ENCODE measurements at regions not wholly inside any gene's neighbourhood (a gene's known extent, or its start where the extent isn't known, plus 50 kb on each side); places are given as distances from the start of the nearest gene placed in this dataset.

DNA sequence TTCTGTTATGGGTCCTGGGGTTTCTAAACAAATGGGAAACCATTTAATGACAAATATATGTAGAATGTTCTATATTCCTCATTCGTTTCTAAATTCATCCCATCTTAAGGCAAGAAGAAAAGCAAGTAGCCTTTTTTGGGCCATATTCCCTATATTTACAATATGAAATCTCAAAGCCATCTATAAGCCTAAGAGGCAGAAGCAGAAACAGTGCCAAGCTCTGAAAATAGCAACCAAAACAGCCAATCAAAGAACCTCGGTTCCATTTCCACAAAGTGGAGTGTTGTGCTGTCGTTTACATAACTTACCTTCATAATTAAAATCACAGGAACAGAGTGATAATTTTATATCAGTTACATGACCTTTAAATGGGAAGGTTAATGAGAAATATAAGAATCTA, 330.6 kb upstream of the GATB start:
- 93 to 98% methylated on average over 2 to 3 of the region's 3 CpGs for WGBS, 2 experiments

GRCh38 chr4:152090543-152090942, 329.7 kb upstream of the GATB start:
- Histone ChIP-seq H3K36me3 (ENCODE audit: control insufficient read depth, insufficient read depth, low read length) (no peaks in the 10 kb centered on the region), H3K9me3 (ENCODE audit: control insufficient read depth, low read length) (no peaks in the 10 kb centered on the region), H3K27me3 (ENCODE audit: control insufficient read depth, insufficient read depth, low read length, poor library complexity, severe bottlenecking) (no peaks in the 10 kb centered on the region), H3K27ac (ENCODE audit: insufficient read depth, low read depth, low read length, poor library complexity, severe bottlenecking) (no peak overlapping the region), H3K4me1 (ENCODE audit: control insufficient read depth, insufficient read depth, low read length) (no peaks in the 10 kb centered on the region), H3K4me3 (ENCODE audit: insufficient read depth, low read depth, low read length) (no peak overlapping the region)
- WGBS, 2 experiments: 93 to 95% methylated on average over 8 of the region's 8 CpGs

More for the DNA sequence above, 330.6 kb upstream of the GATB start:
- H3K4me1 ChIP-seq (ENCODE audit: control insufficient read depth, insufficient read depth, low read length): no peaks in the 10 kb centered on the region
- H3K4me3 ChIP-seq (ENCODE audit: insufficient read depth, low read depth, low read length): no peak overlapping the region
- no peak overlapping the region for H3K27ac ChIP-seq (ENCODE audit: insufficient read depth, low read depth, low read length, poor library complexity, severe bottlenecking)
- H3K9me3 ChIP-seq (ENCODE audit: control insufficient read depth, low read length): no peaks in the 10 kb centered on the region
- no peaks in the 10 kb centered on the region for H3K36me3 ChIP-seq (ENCODE audit: control insufficient read depth, insufficient read depth, low read length)
- no peaks in the 10 kb centered on the region for H3K27me3 ChIP-seq (ENCODE audit: control insufficient read depth, insufficient read depth, low read length, poor library complexity, severe bottlenecking)

DNA sequence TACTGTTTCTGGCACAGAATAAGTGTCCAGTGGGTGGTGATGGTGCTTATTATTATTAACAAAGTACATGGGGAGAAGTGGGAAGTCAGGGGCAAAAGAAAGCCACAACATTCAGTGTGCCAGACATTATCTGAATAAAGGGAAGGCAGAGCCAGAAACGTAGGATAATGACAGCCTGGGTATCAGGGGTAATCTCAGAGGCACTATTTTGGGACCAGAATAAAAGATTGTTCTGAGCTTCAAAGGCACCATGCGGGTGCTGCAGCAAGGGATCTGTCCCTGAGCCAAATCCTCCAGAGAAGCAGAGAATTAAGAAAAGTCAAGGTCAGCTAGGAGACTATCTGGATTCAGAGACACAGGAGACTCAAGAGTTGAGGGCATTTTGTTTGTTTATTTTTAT, 328.8 kb upstream of the GATB start:
- Histone ChIP-seq H3K36me3 (ENCODE audit: control insufficient read depth, insufficient read depth, low read length) (no peaks in the 10 kb centered on the region), H3K27me3 (ENCODE audit: control insufficient read depth, insufficient read depth, low read length, poor library complexity, severe bottlenecking) (no peaks in the 10 kb centered on the region), H3K27ac (ENCODE audit: insufficient read depth, low read depth, low read length, poor library complexity, severe bottlenecking) (no peak overlapping the region), H3K4me1 (ENCODE audit: control insufficient read depth, insufficient read depth, low read length) (no peaks in the 10 kb centered on the region), H3K4me3 (ENCODE audit: insufficient read depth, low read depth, low read length) (no peak overlapping the region), H3K9me3 (ENCODE audit: control insufficient read depth, low read length) (no peaks in the 10 kb centered on the region)
- WGBS, 2 experiments: 84 to 87% methylated on average over 2 of the region's 2 CpGs

DNA sequence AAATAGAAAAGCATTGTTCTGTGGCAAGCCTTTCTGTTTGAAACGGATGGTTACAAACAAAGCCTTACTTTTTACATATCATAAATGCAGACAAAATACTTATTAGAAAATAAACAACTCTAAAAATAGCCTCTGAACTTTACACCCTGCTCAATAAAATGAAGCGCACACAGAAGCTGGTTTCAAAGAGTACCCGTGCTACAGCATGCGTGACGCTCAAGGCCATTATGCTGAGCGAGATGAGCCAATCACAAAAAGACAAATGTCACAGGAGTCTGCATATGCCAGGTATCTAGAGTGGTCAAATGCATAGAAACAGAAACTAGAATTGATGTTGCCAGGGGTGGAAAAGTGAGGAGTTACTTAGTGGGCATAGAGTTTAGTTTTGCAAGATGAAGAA, 326.5 kb upstream of the GATB start:
- Histone ChIP-seq H3K36me3 (ENCODE audit: control insufficient read depth, insufficient read depth, low read length) (no peaks in the 10 kb centered on the region), H3K27me3 (ENCODE audit: control insufficient read depth, insufficient read depth, low read length, poor library complexity, severe bottlenecking) (no peaks in the 10 kb centered on the region), H3K27ac (ENCODE audit: insufficient read depth, low read depth, low read length, poor library complexity, severe bottlenecking) (no peak overlapping the region), H3K4me3 (ENCODE audit: insufficient read depth, low read depth, low read length) (no peak overlapping the region), H3K4me1 (ENCODE audit: control insufficient read depth, insufficient read depth, low read length) (no peaks in the 10 kb centered on the region), H3K9me3 (ENCODE audit: control insufficient read depth, low read length) (no peaks in the 10 kb centered on the region)
- WGBS, 2 experiments: 93 to 95% methylated on average over 6 of the region's 6 CpGs

DNA sequence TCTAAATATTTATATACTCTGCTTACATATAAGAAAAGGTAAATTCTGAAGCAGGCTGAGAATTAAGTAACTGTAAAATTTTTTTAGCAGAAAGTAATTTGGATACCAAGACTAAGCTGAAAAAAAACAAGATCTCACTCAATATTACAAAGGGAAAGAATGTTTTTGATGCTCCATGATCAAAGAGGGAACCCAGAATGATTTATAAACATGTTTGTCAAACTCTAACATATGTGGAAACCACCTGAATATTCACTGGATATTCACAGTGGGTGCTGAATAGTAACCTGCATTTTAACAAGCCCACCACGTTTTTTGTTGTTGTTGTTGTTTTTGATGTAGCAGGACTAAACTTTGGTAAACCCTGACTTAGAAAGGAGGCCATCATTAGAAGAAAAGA, 324.9 kb upstream of the GATB start:
- Histone ChIP-seq H3K9me3 (ENCODE audit: control insufficient read depth, low read length) (no peaks in the 10 kb centered on the region), H3K4me3 (ENCODE audit: insufficient read depth, low read depth, low read length) (no peak overlapping the region), H3K36me3 (ENCODE audit: control insufficient read depth, insufficient read depth, low read length) (no peaks in the 10 kb centered on the region), H3K27me3 (ENCODE audit: control insufficient read depth, insufficient read depth, low read length, poor library complexity, severe bottlenecking) (no peaks in the 10 kb centered on the region), H3K27ac (ENCODE audit: insufficient read depth, low read depth, low read length, poor library complexity, severe bottlenecking) (no peak overlapping the region), H3K4me1 (ENCODE audit: control insufficient read depth, insufficient read depth, low read length) (no peaks in the 10 kb centered on the region)
- 48% methylated on average over 1 of the region's 1 CpG; no CpG with 5 or more reads in 1 of the 2 experiments for WGBS, 2 experiments

- H3K4me1 ChIP-seq (ENCODE audit: control insufficient read depth, insufficient read depth, low read length): no peaks in the 10 kb centered on the region
- H3K9me3 ChIP-seq (ENCODE audit: control insufficient read depth, low read length): no peaks in the 10 kb centered on the region
- H3K4me3 ChIP-seq (ENCODE audit: insufficient read depth, low read depth, low read length): no peak overlapping the region
- 91 to 93% methylated on average over 6 of the region's 6 CpGs for WGBS, 2 experiments
- no peaks in the 10 kb centered on the region for H3K36me3 ChIP-seq (ENCODE audit: control insufficient read depth, insufficient read depth, low read length)
- no peak overlapping the region for H3K27ac ChIP-seq (ENCODE audit: insufficient read depth, low read depth, low read length, poor library complexity, severe bottlenecking)
- no peaks in the 10 kb centered on the region for H3K27me3 ChIP-seq (ENCODE audit: control insufficient read depth, insufficient read depth, low read length, poor library complexity, severe bottlenecking)
Measured at GRCh38 chr4:152083338-152083737, 322.5 kb upstream of the GATB start.

GRCh38 chr4:152081024-152081423, 320.2 kb upstream of the GATB start:
- no peaks in the 10 kb centered on the region for H3K9me3 ChIP-seq (ENCODE audit: control insufficient read depth, low read length)
- H3K4me3 ChIP-seq (ENCODE audit: insufficient read depth, low read depth, low read length): no peak overlapping the region
- H3K4me1 ChIP-seq (ENCODE audit: control insufficient read depth, insufficient read depth, low read length): no peaks in the 10 kb centered on the region
- WGBS, 2 experiments: 76% methylated on average over 5 of the region's 5 CpGs
- H3K27ac ChIP-seq (ENCODE audit: insufficient read depth, low read depth, low read length, poor library complexity, severe bottlenecking): no peak overlapping the region
- H3K27me3 ChIP-seq (ENCODE audit: control insufficient read depth, insufficient read depth, low read length, poor library complexity, severe bottlenecking): no peaks in the 10 kb centered on the region
- H3K36me3 ChIP-seq (ENCODE audit: control insufficient read depth, insufficient read depth, low read length): no peaks in the 10 kb centered on the region

DNA sequence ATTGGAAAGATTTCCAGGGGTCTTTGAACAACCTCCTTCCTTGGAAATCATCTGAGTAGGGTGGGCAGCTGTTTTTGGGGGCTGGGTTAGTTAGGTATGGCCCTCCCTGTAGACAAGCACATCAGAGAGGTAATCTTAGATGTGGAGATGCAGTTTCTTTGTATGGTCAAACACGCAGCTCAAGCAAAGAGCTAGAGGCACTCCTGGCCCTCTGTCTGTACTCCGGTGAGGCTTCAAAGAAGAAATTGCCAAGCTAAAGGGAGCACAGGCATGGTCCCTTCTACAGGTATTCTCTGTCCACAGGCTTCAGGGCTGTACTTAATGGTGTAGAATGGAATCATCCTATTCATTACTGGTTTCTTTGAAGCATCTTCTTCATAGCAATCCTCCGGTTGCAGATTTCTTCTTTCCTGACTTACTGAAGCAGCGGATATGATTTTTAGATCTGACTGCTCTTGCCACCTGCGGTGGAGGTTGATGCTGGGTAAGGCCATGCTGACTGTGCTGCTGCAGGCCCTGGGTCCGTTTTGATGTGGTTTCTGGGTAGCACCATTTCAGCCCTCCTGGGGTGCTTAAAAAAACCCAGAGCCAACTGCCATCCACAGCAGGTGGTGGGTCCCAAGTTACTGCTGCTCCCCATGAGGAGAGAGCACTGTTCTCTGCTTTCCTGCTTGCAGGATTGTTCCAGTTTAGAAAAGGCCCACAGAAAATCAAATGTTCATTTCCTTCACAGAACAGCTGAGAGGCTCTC, 318.9 kb upstream of the GATB start:
- WGBS, 2 experiments: 78 to 79% methylated on average over 6 of the region's 6 CpGs
- H3K36me3 ChIP-seq (ENCODE audit: control insufficient read depth, insufficient read depth, low read length): no peaks in the 10 kb centered on the region
- H3K27me3 ChIP-seq (ENCODE audit: control insufficient read depth, insufficient read depth, low read length, poor library complexity, severe bottlenecking): no peaks in the 10 kb centered on the region
- no peak overlapping the region for H3K4me3 ChIP-seq (ENCODE audit: insufficient read depth, low read depth, low read length)
- H3K27ac ChIP-seq (ENCODE audit: insufficient read depth, low read depth, low read length, poor library complexity, severe bottlenecking): no peak overlapping the region
- peaks cover 3% of the 10 kb centered on the region for H3K4me1 ChIP-seq (ENCODE audit: control insufficient read depth, insufficient read depth, low read length)
- H3K9me3 ChIP-seq (ENCODE audit: control insufficient read depth, low read length): no peaks in the 10 kb centered on the region

GRCh38 chr4:152079079-152079478, 318.3 kb upstream of the GATB start:
- Histone ChIP-seq H3K4me1 (ENCODE audit: control insufficient read depth, insufficient read depth, low read length) (peaks cover 3% of the 10 kb centered on the region), H3K27me3 (ENCODE audit: control insufficient read depth, insufficient read depth, low read length, poor library complexity, severe bottlenecking) (no peaks in the 10 kb centered on the region), H3K36me3 (ENCODE audit: control insufficient read depth, insufficient read depth, low read length) (no peaks in the 10 kb centered on the region), H3K27ac (ENCODE audit: insufficient read depth, low read depth, low read length, poor library complexity, severe bottlenecking) (no peak overlapping the region), H3K9me3 (ENCODE audit: control insufficient read depth, low read length) (no peaks in the 10 kb centered on the region), H3K4me3 (ENCODE audit: insufficient read depth, low read depth, low read length) (no peak overlapping the region)
- 90 to 92% methylated on average over 2 to 3 of the region's 3 CpGs for WGBS, 2 experiments

DNA sequence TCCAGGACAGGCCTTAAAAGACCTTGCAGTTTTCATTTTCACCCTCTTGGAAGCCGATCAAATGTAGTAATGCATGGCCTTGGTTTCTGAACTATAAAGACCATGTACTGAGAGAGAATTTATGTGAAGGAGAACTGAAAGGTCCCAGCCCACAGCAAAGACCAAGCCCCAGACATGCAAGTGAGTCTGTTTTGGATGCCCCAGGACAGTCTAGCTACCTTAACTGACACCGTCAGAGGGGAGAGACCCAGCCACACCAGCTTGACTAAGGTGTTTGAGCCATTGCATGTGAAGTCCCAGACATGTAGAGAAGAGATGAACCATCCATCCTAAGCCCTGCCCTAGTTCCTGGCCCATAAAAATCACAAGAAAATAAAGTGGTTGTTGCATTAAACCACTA, 316.8 kb upstream of the GATB start:
- Histone ChIP-seq H3K4me1 (ENCODE audit: control insufficient read depth, insufficient read depth, low read length) (peaks cover 3% of the 10 kb centered on the region), H3K27ac (ENCODE audit: insufficient read depth, low read depth, low read length, poor library complexity, severe bottlenecking) (no peak overlapping the region), H3K4me3 (ENCODE audit: insufficient read depth, low read depth, low read length) (no peak overlapping the region), H3K36me3 (ENCODE audit: control insufficient read depth, insufficient read depth, low read length) (no peaks in the 10 kb centered on the region), H3K27me3 (ENCODE audit: control insufficient read depth, insufficient read depth, low read length, poor library complexity, severe bottlenecking) (no peaks in the 10 kb centered on the region), H3K9me3 (ENCODE audit: control insufficient read depth, low read length) (no peaks in the 10 kb centered on the region)
- 95% methylated on average over 2 of the region's 2 CpGs for WGBS, 2 experiments
